PC-9 (cell line): ENCODE measurements at regions not wholly inside any gene's neighbourhood (a gene's known extent, or its start where the extent isn't known, plus 50 kb on each side); places are given as distances from the start of the nearest gene placed in this dataset.

Source experiments
- BruUV-seq: library from RNA; stranded (reverse); fragments of 400-500 nt; replicated peaks from 2 replicates; lab custom pipeline; 2021; lab: Mats Ljungman, UMichigan
- CTCF ChIA-PET: fragments of 300-600 bp; sonication (Branson Sonifier 250); formaldehyde crosslinking; loops from one replicate; lab custom pipeline; 2022; ENCODE audit warnings: antibody characterized with exemption; lab: Charles Lee
- POLR2A ChIA-PET: fragments of 300-600 bp; sonication (Branson Sonifier 250); formaldehyde crosslinking; loops from one replicate; lab custom pipeline; 2022; ENCODE audit warnings: antibody characterized with exemption; ENCODE audit not compliant: unreplicated experiment; lab: Charles Lee
- DNase-seq, 2 experiments: peaks; one replicate each; pipeline versions ENCODE4 v3.0.0 to v3.0.0-alpha.2; 2015 to 2022; ENCODE audit warnings: mixed read lengths in 1 of 2
- H2AFZ ChIP-seq: fragments of 200-600 bp; sonication (generic); 2 replicates; pipeline ENCODE4 v1.8.1; 2017; ENCODE audit warnings: antibody characterized with exemption
- H3F3A ChIP-seq: fragments of 200-600 bp; sonication (generic); 2 replicates; pipeline ENCODE4 v1.8.1; 2017; ENCODE audit warnings: antibody characterized with exemption, mild to moderate bottlenecking, low read depth; ENCODE audit not compliant: insufficient read depth
- H3K27ac ChIP-seq: fragments of 200-600 bp; sonication (generic); 2 replicates; pipeline ENCODE4 v1.6.1; 2016; ENCODE audit warnings: mixed run types
- H3K27me3 ChIP-seq: fragments of 200-600 bp; sonication (generic); 2 replicates; pipeline ENCODE4 v1.6.1; 2016; ENCODE audit warnings: low read depth, mixed run types; ENCODE audit not compliant: insufficient read depth
- H3K36me3 ChIP-seq: fragments of 200-600 bp; sonication (generic); 2 replicates; pipeline ENCODE4 v1.6.1; 2016; ENCODE audit warnings: low read depth, mixed run types
- H3K4me1 ChIP-seq: fragments of 200-600 bp; sonication (generic); replicated peaks from 2 replicates; pipeline ENCODE4 v1.6.1; 2016; ENCODE audit warnings: mixed run types; ENCODE audit not compliant: insufficient read depth
- H3K4me2 ChIP-seq: fragments of 200-600 bp; sonication (generic); 2 replicates; pipeline ENCODE4 v1.6.1; 2017; ENCODE audit warnings: mixed run types
- H3K4me3 ChIP-seq: fragments of 200-600 bp; sonication (generic); 2 replicates; pipeline ENCODE4 v1.6.1; 2016; ENCODE audit warnings: mixed run types
- H3K79me2 ChIP-seq: fragments of 200-600 bp; sonication (generic); 2 replicates; pipeline ENCODE4 v1.6.1; 2017; ENCODE audit warnings: low read depth, mixed run types
- H3K9me2 ChIP-seq: fragments of 200-600 bp; sonication (generic); 2 replicates; pipeline ENCODE4 v1.8.1; 2017; ENCODE audit warnings: mild to moderate bottlenecking; ENCODE audit not compliant: insufficient read depth
- H3K9me3 ChIP-seq: fragments of 200-600 bp; sonication (generic); 2 replicates; pipeline ENCODE4 v1.8.1; 2016; ENCODE audit warnings: low read depth; ENCODE audit not compliant: insufficient read depth
- H4K20me1 ChIP-seq: fragments of 200-600 bp; sonication (generic); 2 replicates; pipeline ENCODE4 v1.8.1; 2017; ENCODE audit not compliant: insufficient read depth
- CTCF ChIP-seq: fragments of 200-600 bp; sonication (generic); conservative IDR thresholded peaks from 2 replicates; pipeline ENCODE4 v1.6.1; 2017; ENCODE audit warnings: mixed run types, antibody characterized with exemption, mild to moderate bottlenecking, moderate library complexity
- EZH2 ChIP-seq: fragments of 200-600 bp; sonication (generic); IDR thresholded peaks from 2 replicates; pipeline ENCODE4 v1.8.0; 2017; ENCODE audit warnings: antibody characterized with exemption, low read depth
- intact Hi-C: fragments of 100-400 bp; cut with micrococcal nuclease; formaldehyde crosslinking; loops from one replicate; pipeline ENCODE4 v1.10.0; 2022; ENCODE audit not compliant: unreplicated experiment

DNA sequence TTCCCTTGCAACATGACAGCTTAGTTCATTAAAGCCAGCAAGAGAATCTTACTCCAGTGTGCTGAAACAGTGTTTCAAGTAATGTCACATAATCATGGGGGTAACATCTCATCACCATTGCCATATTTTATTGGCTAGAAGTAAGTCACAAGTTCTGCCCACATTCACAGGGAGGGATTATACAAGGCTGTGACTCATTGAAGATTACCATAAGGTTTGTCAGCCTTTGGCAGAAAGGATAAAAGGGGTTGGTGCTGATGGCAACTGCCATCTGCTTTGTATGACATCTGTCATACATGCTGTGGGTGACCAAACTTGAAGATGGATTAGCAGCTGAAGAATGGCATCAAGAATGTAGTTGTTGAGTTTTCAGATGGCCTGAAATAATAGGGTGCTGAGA, 61.2 kb downstream of the KCNE4 start:
- no peaks in the 10 kb centered on the region for H4K20me1 ChIP-seq
- no peak overlapping the region for H3K27ac ChIP-seq
- DNase-seq, result no peak
- no peak overlapping the region for H2AFZ ChIP-seq
- ChIA-PET POLR2A (no interaction called here), CTCF (interaction anchor here (0.5 kb wide), 1 partner anchor 142 kb away, joined by 3 read pairs; no protein-coding TSS in a partner anchor)
- no peaks in the 10 kb centered on the region for H3K27me3 ChIP-seq
- TF ChIP-seq CTCF (no peak), EZH2 (no peak)
- no peaks in the 10 kb centered on the region for H3K9me3 ChIP-seq
- no peak overlapping the region for H3K4me2 ChIP-seq
- intact Hi-C loops, result no loop called here
- no TSS peak for BruUV-seq
- no peaks in the 10 kb centered on the region; the same call in 1 of the 2 replicates for H3K9me2 ChIP-seq
- no peaks in the 10 kb centered on the region for H3K79me2 ChIP-seq
- no peaks in the 10 kb centered on the region for H3F3A ChIP-seq
- no peaks in the 10 kb centered on the region for H3K4me1 ChIP-seq
- no peaks in the 10 kb centered on the region for H3K36me3 ChIP-seq
- no peak overlapping the region for H3K4me3 ChIP-seq

- Histone ChIP-seq H3K36me3 (no peaks in the 10 kb centered on the region), H3K79me2 (no peaks in the 10 kb centered on the region), H3K27ac (no peak overlapping the region), H3K4me3 (no peak overlapping the region), H3K4me2 (no peak overlapping the region), H3K4me1 (no peaks in the 10 kb centered on the region), H4K20me1 (no peaks in the 10 kb centered on the region), H3K9me2 (no peaks in the 10 kb centered on the region; the same call in 1 of the 2 replicates), H3K27me3 (no peaks in the 10 kb centered on the region), H3K9me3 (no peaks in the 10 kb centered on the region), H3F3A (no peaks in the 10 kb centered on the region), H2AFZ (no peak overlapping the region)
- no peak for DNase-seq
- no TSS peak for BruUV-seq
- no peak for TF ChIP-seq EZH2
- no peak for TF ChIP-seq CTCF
- intact Hi-C loops, result no loop called here
- ChIA-PET CTCF (no interaction called here), POLR2A (interaction anchor here (0.7 kb wide), 1 partner anchor 16 kb away, joined by 3 read pairs; no protein-coding TSS in a partner anchor)
Measured at GRCh38 chr2:223114170-223114569, 62.2 kb downstream of the KCNE4 start.

DNA sequence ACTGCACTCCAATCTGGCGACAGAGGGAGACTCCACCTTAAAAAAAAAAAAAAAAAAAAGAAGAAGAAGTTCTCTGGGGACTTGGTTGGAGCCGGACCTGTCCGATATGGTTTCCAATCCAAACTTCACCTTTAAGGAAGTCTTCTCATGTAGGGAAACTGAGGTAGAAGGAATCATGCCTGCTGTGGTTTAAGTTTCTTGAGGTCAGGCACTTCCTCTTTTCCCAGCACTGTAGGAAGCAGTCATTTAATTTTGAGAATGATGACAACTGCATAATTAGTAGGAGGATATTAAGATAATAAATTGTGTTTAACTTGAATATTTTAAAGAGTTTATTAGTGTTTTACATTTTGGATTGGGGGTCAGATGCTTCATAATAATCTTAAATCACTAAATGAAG, 62.9 kb downstream of the KCNE4 start:
- no peaks in the 10 kb centered on the region for H3K9me3 ChIP-seq
- no peaks in the 10 kb centered on the region for H4K20me1 ChIP-seq
- no peaks in the 10 kb centered on the region for H3K36me3 ChIP-seq
- no peak for DNase-seq
- H3K9me2 ChIP-seq, result no peaks in the 10 kb centered on the region; the same call in 1 of the 2 replicates
- H3K4me1 ChIP-seq, result no peaks in the 10 kb centered on the region
- H3K4me2 ChIP-seq, result no peak overlapping the region
- no peaks in the 10 kb centered on the region for H3F3A ChIP-seq
- TF ChIP-seq EZH2, result no peak
- intact Hi-C loops, result no loop called here
- H3K27me3 ChIP-seq, result no peaks in the 10 kb centered on the region
- BruUV-seq, result no TSS peak
- no peaks in the 10 kb centered on the region for H3K79me2 ChIP-seq
- no peak overlapping the region for H2AFZ ChIP-seq
- ChIA-PET POLR2A (no interaction called here), CTCF (no interaction called here)
- H3K27ac ChIP-seq, result no peak overlapping the region
- no peak overlapping the region for H3K4me3 ChIP-seq

- no peaks in the 10 kb centered on the region for H3K36me3 ChIP-seq
- H4K20me1 ChIP-seq, result no peaks in the 10 kb centered on the region
- H2AFZ ChIP-seq, result no peak overlapping the region
- H3K4me1 ChIP-seq, result 0 out of 2 replicates have a peak, but pooled peaks cover under 1% of the 10 kb centered on the region
- ChIA-PET POLR2A (no interaction called here), CTCF (no interaction called here)
- H3K27me3 ChIP-seq, result no peaks in the 10 kb centered on the region
- H3K4me2 ChIP-seq, result no peak overlapping the region
- no peaks in the 10 kb centered on the region for H3K79me2 ChIP-seq
- no TSS peak for BruUV-seq
- no peaks in the 10 kb centered on the region; the same call in 1 of the 2 replicates for H3K9me2 ChIP-seq
- TF ChIP-seq CTCF (no peak), EZH2 (no peak)
- H3K9me3 ChIP-seq, result no peaks in the 10 kb centered on the region
- no peak overlapping the region for H3K27ac ChIP-seq
- no peaks in the 10 kb centered on the region for H3F3A ChIP-seq
- no peak for DNase-seq
- intact Hi-C loops, result no loop called here
- H3K4me3 ChIP-seq, result no peak overlapping the region
Measured at GRCh38 chr2:223117533-223117932, 65.5 kb downstream of the KCNE4 start.
